ENCODE measurements at regions not wholly inside any gene's neighbourhood (a gene's known extent, or its start where the extent isn't known, plus 50 kb on each side); places are given as distances from the start of the nearest gene placed in this dataset.

- Histone ChIP-seq H3K27ac (no peak overlapping the region), H3K79me2 (ENCODE audit: low read depth) (no peaks in the 10 kb centered on the region), H3K4me1 (no peaks in the 10 kb centered on the region), H3F3A (ENCODE audit: low read depth) (no peaks in the 10 kb centered on the region), H3K9me3 (ENCODE audit: low read depth) (no peaks in the 10 kb centered on the region), H3K27me3 (no peaks in the 10 kb centered on the region), H3K4me2 (no peak overlapping the region), H2AFZ (replicated peaks) (peak overlapping the region; percentile 83), H3K4me3 (no peak overlapping the region), H3K36me3 (no peaks in the 10 kb centered on the region), H4K20me1 (ENCODE audit: low read depth) (no peaks in the 10 kb centered on the region), H3K9ac (no peak overlapping the region)
- H3K4me3 Mint-ChIP-seq = no peak overlapping the region
- no peak for DNase-seq (ENCODE audit: low spot score)
- H3K4me1 Mint-ChIP-seq = peaks cover 2% of the 10 kb centered on the region
- H3K27ac Mint-ChIP-seq = no peak overlapping the region
- H3K9me3 Mint-ChIP-seq = no peaks in the 10 kb centered on the region
- H3K27me3 Mint-ChIP-seq (ENCODE audit: insufficient read depth, low read depth) = no peaks in the 10 kb centered on the region
- no peaks in the 10 kb centered on the region for H3K36me3 Mint-ChIP-seq
- TF ChIP-seq EZH2 (IDR thresholded peaks at IDR 0.05) (no peak), EZH2phosphoT487 (IDR thresholded peaks at IDR 0.05) (no peak), CTCF (IDR thresholded peaks at IDR 0.05) (no peak)
These were observed 193.9 kb upstream of the SNX7 start for GRCh38 chr1:98467586-98467985.

- no peaks in the 10 kb centered on the region for H4K20me1 ChIP-seq (ENCODE audit: low read depth)
- no peak overlapping the region for H3K9ac ChIP-seq
- no peaks in the 10 kb centered on the region for H3K9me3 Mint-ChIP-seq
- H3K27me3 Mint-ChIP-seq (ENCODE audit: insufficient read depth, low read depth) = no peaks in the 10 kb centered on the region
- H3F3A ChIP-seq (ENCODE audit: low read depth) = no peaks in the 10 kb centered on the region
- peaks cover 2% of the 10 kb centered on the region for H3K4me1 Mint-ChIP-seq
- H3K4me3 Mint-ChIP-seq = no peak overlapping the region
- H3K79me2 ChIP-seq (ENCODE audit: low read depth) = no peaks in the 10 kb centered on the region
- no peak overlapping the region for H3K4me2 ChIP-seq
- no peak for TF ChIP-seq EZH2phosphoT487 (IDR thresholded peaks at IDR 0.05)
- no peak for TF ChIP-seq EZH2 (IDR thresholded peaks at IDR 0.05)
- no peak for TF ChIP-seq CTCF (IDR thresholded peaks at IDR 0.05)
- DNase-seq (ENCODE audit: low spot score) = no peak
- H3K27me3 ChIP-seq = no peaks in the 10 kb centered on the region
- H3K4me1 ChIP-seq = no peaks in the 10 kb centered on the region
- no peak overlapping the region for H3K27ac ChIP-seq
- no peak overlapping the region for H3K4me3 ChIP-seq
- no peaks in the 10 kb centered on the region for H3K36me3 ChIP-seq
- H2AFZ ChIP-seq (replicated peaks) = no peak overlapping the region
- no peaks in the 10 kb centered on the region for H3K36me3 Mint-ChIP-seq
- H3K9me3 ChIP-seq (ENCODE audit: low read depth) = no peaks in the 10 kb centered on the region
- H3K27ac Mint-ChIP-seq = no peak overlapping the region
These were observed 194.4 kb upstream of the SNX7 start for GRCh38 chr1:98467122-98467521.

GRCh38 chr1:98461873-98462385 lies 199.6 kb upstream of the SNX7 start:
- Histone ChIP-seq H3K4me1 (peaks cover 6% of the 10 kb centered on the region), H3K4me3 (no peak overlapping the region), H3K27ac (no peak overlapping the region), H3K9ac (no peak overlapping the region), H3F3A (ENCODE audit: low read depth) (no peaks in the 10 kb centered on the region), H3K9me3 (ENCODE audit: low read depth) (no peaks in the 10 kb centered on the region), H4K20me1 (ENCODE audit: low read depth) (no peaks in the 10 kb centered on the region), H3K27me3 (no peaks in the 10 kb centered on the region), H3K79me2 (ENCODE audit: low read depth) (no peaks in the 10 kb centered on the region), H3K36me3 (no peaks in the 10 kb centered on the region), H3K4me2 (no peak overlapping the region), H2AFZ (replicated peaks) (no peak overlapping the region)
- DNase-seq (ENCODE audit: low spot score) = no peak
- peaks cover 3% of the 10 kb centered on the region for H3K27me3 Mint-ChIP-seq (ENCODE audit: insufficient read depth, low read depth)
- no peaks in the 10 kb centered on the region for H3K36me3 Mint-ChIP-seq
- H3K4me1 Mint-ChIP-seq = peaks cover 37% of the 10 kb centered on the region
- H3K4me3 Mint-ChIP-seq = no peak overlapping the region
- peak overlapping the region; percentile 55 for H3K27ac Mint-ChIP-seq
- TF ChIP-seq EZH2phosphoT487 (IDR thresholded peaks at IDR 0.05) (no peak), CTCF (IDR thresholded peaks at IDR 0.05) (no peak), EZH2 (IDR thresholded peaks at IDR 0.05) (no peak)
- no peaks in the 10 kb centered on the region for H3K9me3 Mint-ChIP-seq

Measured in neural progenitor cell (in vitro differentiated cells).